Heart left ventricle (tissue), 13 donors: ENCODE measurements at regions not wholly inside any gene's neighbourhood (a gene's known extent, or its start where the extent isn't known, plus 50 kb on each side); places are given as distances from the start of the nearest gene placed in this dataset.

ENCODE experiments used
- CTCF ChIP-seq, 12 donors: fragments of 200-600 bp; sonication (generic) in 4 of 12; IDR thresholded peaks; one replicate each; pipeline versions ENCODE4 v1.5.0 to v1.8.0; 2018 to 2022; ENCODE audit warnings: antibody characterized with exemption in 12 of 12, mild to moderate bottlenecking in 5 of 12
- POLR2A ChIP-seq, 2 donors: fragments of 450-650 bp; IDR thresholded peaks; one replicate each; pipeline ENCODE4 v1.6.1; 2017; ENCODE audit warnings: antibody characterized with exemption in 2 of 2, mild to moderate bottlenecking in 2 of 2, moderate library complexity in 2 of 2
- donor health status: ischemic (EF 13 %, LVEDD 7.1; RV severe dilation, severe dysfunction).
- donor health status: DM: no; HTN: yes; CAD: no.
- donor health status: DM: no; HTN: no; CAD: no.
- donor health status: ischemic (EF 25% LVEDD 6.9; RV normal size, moderate dysfunction).
- donor health status: ischemic (EF 25% LVEDD 5.7; RV mildly dilated, moderate dysfunction).
- donor health status: ischemic (EF 35%, LVEDD 5.7; RV mildly dilated, moderate dysfunction).
- donor health status: nonischemic (EF 11% LVEDD 7.7; RV severe dilation, severe dysfunction).
- donor health status: DM: yes; HTN: yes; CAD: no.
- donor health status: PGD.
- donor health status: ischemic (EF 29% LVEDD 5.4; RV normal size, mild dysfunction).
- donor health status: nonischemic (EF 23%, LVEDD 6.1; RV moderate dilation, normal function).

DNA sequence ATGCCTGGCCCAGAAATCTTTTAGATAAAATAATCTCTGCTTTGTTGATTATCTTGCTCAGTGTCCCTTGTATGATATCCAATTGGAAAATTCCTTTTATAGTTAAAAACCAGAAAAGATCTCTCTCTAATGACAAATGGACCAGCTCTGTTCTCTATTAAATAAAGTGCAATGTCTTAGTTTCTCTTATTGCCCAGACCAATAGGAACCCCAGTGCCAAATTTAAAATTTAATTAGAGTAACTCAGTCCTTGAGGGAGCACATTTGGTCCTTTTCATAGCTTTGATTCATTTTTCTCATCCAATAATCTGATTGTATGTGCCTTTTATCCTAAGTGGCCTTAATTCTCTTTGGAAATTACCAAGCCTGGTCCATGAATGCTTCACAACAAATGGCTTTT lies 158.9 kb upstream of the FOXK1 start:
- no peak for TF ChIP-seq CTCF (IDR thresholded peaks at IDR 0.05)
- TF ChIP-seq POLR2A (IDR thresholded peaks at IDR 0.05), result no peak
